ENCODE measurements at regions not wholly inside any gene's neighbourhood (a gene's known extent, or its start where the extent isn't known, plus 50 kb on each side); places are given as distances from the start of the nearest gene placed in this dataset.

DNA sequence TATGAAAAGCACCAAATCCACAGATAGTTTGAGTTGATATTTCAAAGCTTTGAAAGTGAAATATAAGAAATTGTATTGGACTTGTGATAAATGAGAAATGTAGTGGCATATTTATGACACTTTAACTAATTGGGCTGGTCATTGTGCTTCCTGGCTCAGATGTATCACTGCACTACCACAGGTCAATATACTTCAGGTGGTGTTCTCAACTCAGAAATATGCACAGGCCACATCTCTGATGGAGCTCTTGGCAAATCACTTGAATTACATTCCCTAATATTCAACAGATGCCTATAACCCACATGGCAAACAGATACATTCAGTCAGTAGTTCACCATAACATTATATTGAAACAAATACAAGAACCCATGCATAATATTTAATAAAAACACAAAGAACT is 209.6 kb downstream of the LYPLAL1 start:
- TF ChIP-seq, protein P1, sequence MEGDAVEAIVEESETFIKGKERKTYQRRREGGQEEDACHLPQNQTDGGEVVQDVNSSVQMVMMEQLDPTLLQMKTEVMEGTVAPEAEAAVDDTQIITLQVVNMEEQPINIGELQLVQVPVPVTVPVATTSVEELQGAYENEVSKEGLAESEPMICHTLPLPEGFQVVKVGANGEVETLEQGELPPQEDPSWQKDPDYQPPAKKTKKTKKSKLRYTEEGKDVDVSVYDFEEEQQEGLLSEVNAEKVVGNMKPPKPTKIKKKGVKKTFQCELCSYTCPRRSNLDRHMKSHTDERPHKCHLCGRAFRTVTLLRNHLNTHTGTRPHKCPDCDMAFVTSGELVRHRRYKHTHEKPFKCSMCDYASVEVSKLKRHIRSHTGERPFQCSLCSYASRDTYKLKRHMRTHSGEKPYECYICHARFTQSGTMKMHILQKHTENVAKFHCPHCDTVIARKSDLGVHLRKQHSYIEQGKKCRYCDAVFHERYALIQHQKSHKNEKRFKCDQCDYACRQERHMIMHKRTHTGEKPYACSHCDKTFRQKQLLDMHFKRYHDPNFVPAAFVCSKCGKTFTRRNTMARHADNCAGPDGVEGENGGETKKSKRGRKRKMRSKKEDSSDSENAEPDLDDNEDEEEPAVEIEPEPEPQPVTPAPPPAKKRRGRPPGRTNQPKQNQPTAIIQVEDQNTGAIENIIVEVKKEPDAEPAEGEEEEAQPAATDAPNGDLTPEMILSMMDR (conservative IDR thresholded peaks at IDR 0.05; ENCODE audit: low read depth, low read length) = no peak
- no peak for TF ChIP-seq EZH2 (IDR thresholded peaks at IDR 0.05; ENCODE audit: borderline replicate concordance, low read depth, low read length, poor library complexity, severe bottlenecking)
